Liver (tissue), 8 donors: ENCODE measurements at regions not wholly inside any gene's neighbourhood (a gene's known extent, or its start where the extent isn't known, plus 50 kb on each side); places are given as distances from the start of the nearest gene placed in this dataset.

Experiments
- DNase-seq: peaks from one replicate; pipeline ENCODE4 v3.0.0-alpha.2; 2017; ENCODE audit warnings: low spot score
- H3K27ac ChIP-seq, 2 donors: one replicate each; pipeline ENCODE4 v1.7.0; 2013; ENCODE audit warnings: inconsistent platforms in 2 of 2, low read length in 2 of 2, control low read depth in 1 of 2, low read depth in 1 of 2, mild to moderate bottlenecking in 1 of 2
- H3K27me3 ChIP-seq, 4 donors: one replicate each; pipeline versions ENCODE4 v1.6.1 to v1.7.0; 2013; ENCODE audit warnings: low read length in 3 of 4, inconsistent platforms in 1 of 4, mild to moderate bottlenecking in 1 of 4, moderate library complexity in 1 of 4; ENCODE audit not compliant: control insufficient read depth in 4 of 4, insufficient read depth in 4 of 4
- H3K36me3 ChIP-seq, 4 donors: one replicate each; pipeline versions ENCODE4 v1.6.1 to v1.7.0; 2013; ENCODE audit warnings: low read length in 3 of 4, mild to moderate bottlenecking in 3 of 4, low read depth in 1 of 4, moderate library complexity in 1 of 4; ENCODE audit not compliant: control insufficient read depth in 4 of 4, insufficient read depth in 3 of 4
- H3K4me1 ChIP-seq, 4 donors: one replicate each; pipeline versions ENCODE4 v1.6.1 to v1.7.0; 2013; ENCODE audit warnings: low read length in 3 of 4, mild to moderate bottlenecking in 3 of 4, moderate library complexity in 1 of 4; ENCODE audit not compliant: control insufficient read depth in 4 of 4, insufficient read depth in 4 of 4
- H3K4me3 ChIP-seq, 3 donors: one replicate each; pipeline versions ENCODE4 v1.6.1 to v1.7.0; 2013; ENCODE audit warnings: low read length in 3 of 3, control low read depth in 1 of 3, low read depth in 1 of 3, mild to moderate bottlenecking in 1 of 3
- H3K9ac ChIP-seq, 2 donors: one replicate each; pipeline ENCODE4 v1.7.0; 2013; ENCODE audit warnings: low read length in 2 of 2, mild to moderate bottlenecking in 2 of 2, moderate library complexity in 2 of 2, control low read depth in 1 of 2, low read depth in 1 of 2
- H3K9me3 ChIP-seq, 4 donors: one replicate each; pipeline versions ENCODE4 v1.6.1 to v1.7.0; 2013; ENCODE audit warnings: low read length in 3 of 4; ENCODE audit not compliant: control insufficient read depth in 4 of 4
- EGR1 ChIP-seq, 2 donors: IDR thresholded peaks; 2 replicates each; pipeline ENCODE4 v1.6.1; 2016 to 2018; ENCODE audit warnings: antibody characterized with exemption in 2 of 2, low read depth in 2 of 2
- FOXA1 ChIP-seq: IDR thresholded peaks from 2 replicates; pipeline ENCODE4 v1.6.1; 2016; ENCODE audit warnings: antibody characterized with exemption
- FOXA2 ChIP-seq: IDR thresholded peaks from 2 replicates; pipeline ENCODE4 v1.6.1; 2016; ENCODE audit warnings: antibody characterized with exemption
- GABPA ChIP-seq, 2 donors: IDR thresholded peaks in 1 of 2; conservative IDR thresholded peaks in 1 of 2; 2 replicates each; pipeline ENCODE4 v1.6.1; 2016; ENCODE audit warnings: antibody characterized with exemption in 2 of 2, mild to moderate bottlenecking in 1 of 2, moderate library complexity in 1 of 2
- HNF4A ChIP-seq, 2 donors: conservative IDR thresholded peaks; 2 replicates each; pipeline ENCODE4 v1.6.1; 2016; ENCODE audit warnings: antibody characterized with exemption in 2 of 2, mild to moderate bottlenecking in 2 of 2
- HNF4G ChIP-seq: IDR thresholded peaks from 2 replicates; pipeline ENCODE4 v1.6.1; 2016; ENCODE audit warnings: antibody characterized with exemption
- JUND ChIP-seq, 2 donors: IDR thresholded peaks; 2 replicates each; pipeline ENCODE4 v1.6.1; 2016; ENCODE audit warnings: antibody characterized with exemption in 2 of 2
- NR2F2 ChIP-seq: IDR thresholded peaks from 2 replicates; pipeline ENCODE4 v1.6.1; 2016; ENCODE audit warnings: antibody characterized with exemption
- RAD21 ChIP-seq, 2 donors: IDR thresholded peaks; 2 replicates each; pipeline ENCODE4 v1.6.1; 2016; ENCODE audit warnings: antibody characterized with exemption in 2 of 2, mild to moderate bottlenecking in 2 of 2
- RXRA ChIP-seq, 2 donors: IDR thresholded peaks; 2 replicates each; pipeline ENCODE4 v1.6.1; 2017 to 2018; ENCODE audit warnings: antibody characterized with exemption in 2 of 2, mild to moderate bottlenecking in 1 of 2
- SP1 ChIP-seq: IDR thresholded peaks from 2 replicates; pipeline ENCODE4 v1.6.1; 2018; ENCODE audit warnings: antibody characterized with exemption, mild to moderate bottlenecking
- YY1 ChIP-seq: IDR thresholded peaks from 2 replicates; pipeline ENCODE4 v1.6.1; 2016; ENCODE audit warnings: antibody characterized with exemption, mild to moderate bottlenecking
- WGBS: extraction: QIAGEN DNeasy Blood & Tissue Kit; methylation state at CpG from one replicate; pipeline ENCODE4 v1.1.7; 2013; 5-methylcytosine and 5-hydroxymethylcytosine counted together
- TF ChIP-seq, protein P1 (sequence below): IDR thresholded peaks from 2 replicates; pipeline ENCODE4 v1.6.1; 2016; ENCODE audit warnings: antibody characterized with exemption
- TF ChIP-seq, protein P2 (sequence below): IDR thresholded peaks from 2 replicates; pipeline ENCODE4 v1.6.1; 2016; ENCODE audit warnings: antibody characterized with exemption, mild to moderate bottlenecking
- TF ChIP-seq, protein P3 (sequence below): fragments of 150-350 bp; IDR thresholded peaks from 2 replicates; pipeline ENCODE4 v1.5.1; 2017; ENCODE audit warnings: improper control_type of control experiment, low read depth, low read length; ENCODE audit not compliant: missing input control
- TF ChIP-seq, protein P4 (sequence below): IDR thresholded peaks from 2 replicates; pipeline ENCODE4 v1.6.1; 2016; ENCODE audit warnings: antibody characterized with exemption
- TF ChIP-seq, protein P5 (sequence below): IDR thresholded peaks from 2 replicates; pipeline ENCODE4 v1.6.1; 2016; ENCODE audit warnings: antibody characterized with exemption
- donor health status: healthy.
- donor health status: healthy.
- donor health status: healthy.
- donor health status: healthy.
- donor health status: healthy.

DNA sequence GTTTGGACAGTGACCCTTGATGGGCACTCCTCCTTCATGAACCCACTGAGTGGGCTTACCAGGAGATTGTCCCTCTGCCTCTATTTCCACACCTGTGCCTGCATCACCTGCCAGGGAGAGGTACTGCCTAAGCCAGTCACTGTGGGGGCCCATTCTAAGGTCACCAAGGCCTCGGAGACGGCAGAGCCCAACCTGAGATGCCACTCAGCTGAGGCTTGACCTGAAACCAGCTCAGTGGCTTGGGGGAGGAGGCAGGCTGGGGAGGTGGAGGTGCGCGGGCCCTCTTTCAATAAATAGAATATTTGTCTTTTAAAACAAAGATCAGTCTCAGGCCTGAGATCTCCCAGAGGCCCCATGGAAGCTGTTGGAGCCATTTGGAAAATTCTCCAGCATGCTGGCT is 84.5 kb downstream of the DHCR7 start:
- WGBS = 97% methylated on average over 4 of the region's 4 CpGs
- Histone ChIP-seq H3K27me3 (no peaks in the 10 kb centered on the region), H3K9ac (no peak overlapping the region), H3K4me3 (no peak overlapping the region), H3K36me3 (no peaks in the 10 kb centered on the region), H3K9me3 (no peaks in the 10 kb centered on the region), H3K4me1 (peaks cover 0 to 2% (median 0%) of the 10 kb centered on the region in 4 donors), H3K27ac (no peak overlapping the region)
- DNase-seq = no peak
- TF ChIP-seq SP1 (no peak), GABPA (IDR thresholded peaks at IDR 0.05 in 1 of 2, conservative IDR thresholded peaks at IDR 0.05 in 1 of 2) (no peak)
- TF ChIP-seq, protein P1, sequence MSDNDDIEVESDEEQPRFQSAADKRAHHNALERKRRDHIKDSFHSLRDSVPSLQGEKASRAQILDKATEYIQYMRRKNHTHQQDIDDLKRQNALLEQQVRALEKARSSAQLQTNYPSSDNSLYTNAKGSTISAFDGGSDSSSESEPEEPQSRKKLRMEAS = no peak

DNA sequence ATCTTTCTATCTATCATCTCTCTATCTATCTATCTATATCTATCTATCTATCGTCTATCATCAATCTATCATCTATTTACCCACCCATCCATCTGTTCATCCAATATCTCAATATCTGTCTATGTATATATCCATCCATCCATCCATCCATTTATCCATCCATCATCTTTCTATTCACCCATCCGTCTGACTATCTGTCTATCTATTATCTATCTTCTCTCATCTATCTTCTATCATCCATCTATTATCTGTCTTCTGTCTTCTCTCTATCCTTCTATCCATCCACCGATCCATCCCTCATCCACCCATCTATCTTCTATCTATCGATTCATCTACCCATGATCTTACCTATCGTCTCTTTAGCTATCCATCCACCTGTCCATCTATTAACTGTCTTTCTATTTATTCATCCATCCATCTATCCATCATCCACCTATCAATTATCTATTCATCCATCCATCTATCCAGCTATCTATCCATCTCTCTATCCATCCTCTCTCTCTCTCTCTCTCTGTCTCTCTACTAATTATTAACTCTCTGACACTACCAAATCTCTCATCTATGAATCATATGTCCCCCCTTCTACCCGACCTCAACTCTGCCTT is 89.1 kb downstream of the DHCR7 start:
- WGBS = 86% methylated on average over 6 of the region's 6 CpGs
- Histone ChIP-seq H3K27me3 (no peaks in the 10 kb centered on the region), H3K9ac (no peak overlapping the region), H3K27ac (no peak overlapping the region), H3K4me3 (no peak overlapping the region), H3K36me3 (no peaks in the 10 kb centered on the region), H3K4me1 (no peaks in the 10 kb centered on the region), H3K9me3 (no peaks in the 10 kb centered on the region)
- TF ChIP-seq, protein P2, sequence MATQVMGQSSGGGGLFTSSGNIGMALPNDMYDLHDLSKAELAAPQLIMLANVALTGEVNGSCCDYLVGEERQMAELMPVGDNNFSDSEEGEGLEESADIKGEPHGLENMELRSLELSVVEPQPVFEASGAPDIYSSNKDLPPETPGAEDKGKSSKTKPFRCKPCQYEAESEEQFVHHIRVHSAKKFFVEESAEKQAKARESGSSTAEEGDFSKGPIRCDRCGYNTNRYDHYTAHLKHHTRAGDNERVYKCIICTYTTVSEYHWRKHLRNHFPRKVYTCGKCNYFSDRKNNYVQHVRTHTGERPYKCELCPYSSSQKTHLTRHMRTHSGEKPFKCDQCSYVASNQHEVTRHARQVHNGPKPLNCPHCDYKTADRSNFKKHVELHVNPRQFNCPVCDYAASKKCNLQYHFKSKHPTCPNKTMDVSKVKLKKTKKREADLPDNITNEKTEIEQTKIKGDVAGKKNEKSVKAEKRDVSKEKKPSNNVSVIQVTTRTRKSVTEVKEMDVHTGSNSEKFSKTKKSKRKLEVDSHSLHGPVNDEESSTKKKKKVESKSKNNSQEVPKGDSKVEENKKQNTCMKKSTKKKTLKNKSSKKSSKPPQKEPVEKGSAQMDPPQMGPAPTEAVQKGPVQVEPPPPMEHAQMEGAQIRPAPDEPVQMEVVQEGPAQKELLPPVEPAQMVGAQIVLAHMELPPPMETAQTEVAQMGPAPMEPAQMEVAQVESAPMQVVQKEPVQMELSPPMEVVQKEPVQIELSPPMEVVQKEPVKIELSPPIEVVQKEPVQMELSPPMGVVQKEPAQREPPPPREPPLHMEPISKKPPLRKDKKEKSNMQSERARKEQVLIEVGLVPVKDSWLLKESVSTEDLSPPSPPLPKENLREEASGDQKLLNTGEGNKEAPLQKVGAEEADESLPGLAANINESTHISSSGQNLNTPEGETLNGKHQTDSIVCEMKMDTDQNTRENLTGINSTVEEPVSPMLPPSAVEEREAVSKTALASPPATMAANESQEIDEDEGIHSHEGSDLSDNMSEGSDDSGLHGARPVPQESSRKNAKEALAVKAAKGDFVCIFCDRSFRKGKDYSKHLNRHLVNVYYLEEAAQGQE = no peak
- TF ChIP-seq HNF4G (no peak), JUND (IDR thresholded peaks at IDR 0.05) (no peak), YY1 (no peak), RAD21 (IDR thresholded peaks at IDR 0.05) (no peak), HNF4A (conservative IDR thresholded peaks at IDR 0.05) (no peak), SP1 (no peak), GABPA (IDR thresholded peaks at IDR 0.05 in 1 of 2, conservative IDR thresholded peaks at IDR 0.05 in 1 of 2) (no peak), EGR1 (IDR thresholded peaks at IDR 0.05; ENCODE audit: low read depth in 2 of 2) (no peak), NR2F2 (no peak), RXRA (IDR thresholded peaks at IDR 0.05) (no peak), FOXA1 (no peak), FOXA2 (no peak)
- TF ChIP-seq, protein P3, sequence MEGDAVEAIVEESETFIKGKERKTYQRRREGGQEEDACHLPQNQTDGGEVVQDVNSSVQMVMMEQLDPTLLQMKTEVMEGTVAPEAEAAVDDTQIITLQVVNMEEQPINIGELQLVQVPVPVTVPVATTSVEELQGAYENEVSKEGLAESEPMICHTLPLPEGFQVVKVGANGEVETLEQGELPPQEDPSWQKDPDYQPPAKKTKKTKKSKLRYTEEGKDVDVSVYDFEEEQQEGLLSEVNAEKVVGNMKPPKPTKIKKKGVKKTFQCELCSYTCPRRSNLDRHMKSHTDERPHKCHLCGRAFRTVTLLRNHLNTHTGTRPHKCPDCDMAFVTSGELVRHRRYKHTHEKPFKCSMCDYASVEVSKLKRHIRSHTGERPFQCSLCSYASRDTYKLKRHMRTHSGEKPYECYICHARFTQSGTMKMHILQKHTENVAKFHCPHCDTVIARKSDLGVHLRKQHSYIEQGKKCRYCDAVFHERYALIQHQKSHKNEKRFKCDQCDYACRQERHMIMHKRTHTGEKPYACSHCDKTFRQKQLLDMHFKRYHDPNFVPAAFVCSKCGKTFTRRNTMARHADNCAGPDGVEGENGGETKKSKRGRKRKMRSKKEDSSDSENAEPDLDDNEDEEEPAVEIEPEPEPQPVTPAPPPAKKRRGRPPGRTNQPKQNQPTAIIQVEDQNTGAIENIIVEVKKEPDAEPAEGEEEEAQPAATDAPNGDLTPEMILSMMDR = no peak
- TF ChIP-seq, protein P1 = no peak
- TF ChIP-seq, protein P4, sequence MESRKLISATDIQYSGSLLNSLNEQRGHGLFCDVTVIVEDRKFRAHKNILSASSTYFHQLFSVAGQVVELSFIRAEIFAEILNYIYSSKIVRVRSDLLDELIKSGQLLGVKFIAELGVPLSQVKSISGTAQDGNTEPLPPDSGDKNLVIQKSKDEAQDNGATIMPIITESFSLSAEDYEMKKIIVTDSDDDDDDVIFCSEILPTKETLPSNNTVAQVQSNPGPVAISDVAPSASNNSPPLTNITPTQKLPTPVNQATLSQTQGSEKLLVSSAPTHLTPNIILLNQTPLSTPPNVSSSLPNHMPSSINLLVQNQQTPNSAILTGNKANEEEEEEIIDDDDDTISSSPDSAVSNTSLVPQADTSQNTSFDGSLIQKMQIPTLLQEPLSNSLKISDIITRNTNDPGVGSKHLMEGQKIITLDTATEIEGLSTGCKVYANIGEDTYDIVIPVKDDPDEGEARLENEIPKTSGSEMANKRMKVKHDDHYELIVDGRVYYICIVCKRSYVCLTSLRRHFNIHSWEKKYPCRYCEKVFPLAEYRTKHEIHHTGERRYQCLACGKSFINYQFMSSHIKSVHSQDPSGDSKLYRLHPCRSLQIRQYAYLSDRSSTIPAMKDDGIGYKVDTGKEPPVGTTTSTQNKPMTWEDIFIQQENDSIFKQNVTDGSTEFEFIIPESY = no peak
- TF ChIP-seq, protein P5, sequence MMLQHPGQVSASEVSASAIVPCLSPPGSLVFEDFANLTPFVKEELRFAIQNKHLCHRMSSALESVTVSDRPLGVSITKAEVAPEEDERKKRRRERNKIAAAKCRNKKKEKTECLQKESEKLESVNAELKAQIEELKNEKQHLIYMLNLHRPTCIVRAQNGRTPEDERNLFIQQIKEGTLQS = no peak
- no peak for DNase-seq
